ENCODE measurements at regions not wholly inside any gene's neighbourhood (a gene's known extent, or its start where the extent isn't known, plus 50 kb on each side); places are given as distances from the start of the nearest gene placed in this dataset.

- H3K14ac ChIP-seq (ENCODE audit: insufficient read length): no peak overlapping the region
- no peak for TF ChIP-seq YY1 (IDR thresholded peaks at IDR 0.05; ENCODE audit: low read depth, low read length)
- no peak for TF ChIP-seq EZH2 (IDR thresholded peaks at IDR 0.05; ENCODE audit: low read depth, low read length, severe bottlenecking)
- TF ChIP-seq ZNF274 (IDR thresholded peaks at IDR 0.05; ENCODE audit: borderline replicate concordance, extremely low read depth, low read length): no peak
- no peak for TF ChIP-seq KDM4A (IDR thresholded peaks at IDR 0.05; ENCODE audit: low read depth, low read length, severe bottlenecking)
- no peak for TF ChIP-seq CHD1 (IDR thresholded peaks at IDR 0.05; ENCODE audit: low read depth, low read length)
- no peak for TF ChIP-seq ATF2 (IDR thresholded peaks at IDR 0.05; ENCODE audit: low read length)
- no peak for TF ChIP-seq SP2 (IDR thresholded peaks at IDR 0.05; ENCODE audit: low read length)
- TF ChIP-seq USF2 (IDR thresholded peaks at IDR 0.05; ENCODE audit: low read length): no peak
- TF ChIP-seq CBX5 (IDR thresholded peaks at IDR 0.05; ENCODE audit: low read depth, low read length): no peak
- TF ChIP-seq POLR2A (IDR thresholded peaks at IDR 0.05; ENCODE audit: control extremely low read depth in 1 of 2, low read depth in 2 of 2, low read length in 2 of 2): no peak
- no peak for TF ChIP-seq CTBP2 (IDR thresholded peaks at IDR 0.05; ENCODE audit: borderline replicate concordance, insufficient read depth, insufficient read length, low read length)
- TF ChIP-seq GABPA (IDR thresholded peaks at IDR 0.05; ENCODE audit: borderline replicate concordance, insufficient read depth, low read length): no peak
Measured at GRCh38 chr2:142416996-142417395, 286.2 kb upstream of the LRP1B start.

More at GRCh38 chr2:142416996-142417395, 286.2 kb upstream of the LRP1B start:
- Histone ChIP-seq H3K27ac (ENCODE audit: low read depth, low read length) (no peak overlapping the region), H3K4me3 (ENCODE audit: extremely low read depth in 1 of 4, insufficient read depth in 2 of 4, low read depth in 3 of 4, low read length in 4 of 4) (no peak overlapping the region), H4K91ac (replicated peaks; ENCODE audit: insufficient read length, low read length) (no peak overlapping the region), H3K9me3 (ENCODE audit: insufficient read depth in 2 of 2, low read depth in 1 of 2, low read length in 1 of 2) (no peaks in the 10 kb centered on the region), H3K4me1 (replicated peaks in 1 of 4; ENCODE audit: control insufficient read depth in 3 of 4, insufficient read depth in 4 of 4, low read length in 3 of 4) (no peaks in the 10 kb centered on the region), H4K20me1 (replicated peaks in 1 of 2; ENCODE audit: control insufficient read depth in 1 of 2, insufficient read depth in 2 of 2, low read length in 2 of 2) (no peaks in the 10 kb centered on the region), H3K9ac (replicated peaks in 1 of 4; ENCODE audit: extremely low read depth in 1 of 4, low read depth in 3 of 4, low read length in 3 of 4) (no peak overlapping the region), H3K23me2 (ENCODE audit: low read depth, low read length) (no peaks in the 10 kb centered on the region), H3K23ac (ENCODE audit: insufficient read length) (no peak overlapping the region), H2BK12ac (ENCODE audit: low read depth, low read length) (no peak overlapping the region), H3K4ac (replicated peaks; ENCODE audit: insufficient read length, low read depth, low read length) (no peak overlapping the region), H4K5ac (ENCODE audit: insufficient read length, low read depth, low read length) (no peak overlapping the region), H3K79me1 (ENCODE audit: low read depth, low read length) (no peaks in the 10 kb centered on the region), H3K27me3 (replicated peaks in 1 of 4; ENCODE audit: control insufficient read depth in 3 of 4, extremely low read depth in 1 of 4, insufficient read depth in 3 of 4, low read length in 3 of 4) (no peaks in the 10 kb centered on the region), H4K8ac (ENCODE audit: extremely low read depth, insufficient read depth, low read length) (no peak overlapping the region), H2BK15ac (ENCODE audit: low read length) (no peak overlapping the region), H2AFZ (ENCODE audit: low read length) (no peak overlapping the region), H3K18ac (ENCODE audit: extremely low read depth, low read length) (no peak overlapping the region), H2BK120ac (replicated peaks; ENCODE audit: low read depth, low read length) (no peak overlapping the region), H3K36me3 (ENCODE audit: control insufficient read depth in 2 of 4, insufficient read depth in 4 of 4, low read length in 3 of 4) (no peaks in the 10 kb centered on the region; a peak in 1 of 8 replicates), H2AK5ac (ENCODE audit: low read depth, low read length) (no peak overlapping the region), H3K4me2 (ENCODE audit: insufficient read depth in 1 of 2, low read depth in 2 of 2, low read length in 2 of 2) (no peak overlapping the region), H2BK5ac (ENCODE audit: low read depth, low read length) (no peak overlapping the region), H3K79me2 (ENCODE audit: control insufficient read depth in 1 of 2, insufficient read depth in 2 of 2, low read length in 2 of 2) (no peaks in the 10 kb centered on the region), H3K56ac (replicated peaks; ENCODE audit: insufficient read length, low read depth, low read length) (no peak overlapping the region), H2BK20ac (ENCODE audit: low read length) (no peak overlapping the region)
- 84% methylated on average over 1 of the region's 1 CpG; no CpG with 5 or more reads in 1 of the 2 experiments for WGBS, 2 experiments (ENCODE audit: extremely low coverage in 1 of 2, insufficient coverage in 1 of 2, insufficient read length in 1 of 2, insufficient replicate concordance in 2 of 2, low coverage in 1 of 2, low lambda C conversion rate in 2 of 2, missing lambda C conversion rate in 1 of 2)
- DNase-seq (ENCODE audit: low read depth in 1 of 2, low spot score in 2 of 2) (no peak), FAIRE-seq (no peak)
- ChIA-PET POLR2A (ENCODE audit: partially characterized antibody) (no interaction called here), CTCF (ENCODE audit: partially characterized antibody) (no interaction called here)

Data from H1 (cell line).